ENCODE measurements at regions not wholly inside any gene's neighbourhood (a gene's known extent, or its start where the extent isn't known, plus 50 kb on each side); places are given as distances from the start of the nearest gene placed in this dataset.

DNA sequence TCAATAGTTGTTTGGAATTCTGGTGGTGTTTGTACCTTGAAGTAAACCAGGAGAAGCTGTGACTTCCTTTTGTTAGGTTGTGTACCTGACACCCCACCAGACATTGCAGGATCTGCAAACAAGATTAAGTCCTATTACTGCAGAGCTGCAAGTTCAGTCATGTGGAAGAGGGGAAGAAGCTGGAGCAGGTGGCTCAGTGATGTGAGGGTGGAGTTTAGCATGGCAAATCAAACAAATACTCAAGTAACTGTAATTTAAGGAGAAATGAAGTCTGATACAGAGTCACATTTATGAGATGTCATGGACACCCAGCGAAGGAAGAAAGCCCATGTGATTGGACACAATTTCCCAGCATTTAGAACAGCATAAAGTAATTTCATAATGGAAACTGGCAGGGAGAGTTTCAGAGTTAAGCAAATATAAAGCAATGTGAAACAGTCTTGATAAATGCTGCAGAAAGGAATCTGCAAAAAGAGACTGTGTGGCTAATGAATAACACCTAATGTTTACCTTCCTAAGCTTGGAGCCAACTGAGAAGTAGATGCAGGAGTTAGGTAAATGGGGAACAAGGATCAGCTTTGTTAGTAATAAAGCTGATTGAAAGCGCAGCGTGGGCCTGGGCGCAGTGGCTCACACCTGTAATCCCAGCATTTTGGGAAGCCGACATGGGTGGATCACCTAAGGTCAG is 249.1 kb downstream of the GBA3 start:
- no peak for DNase-seq

DNA sequence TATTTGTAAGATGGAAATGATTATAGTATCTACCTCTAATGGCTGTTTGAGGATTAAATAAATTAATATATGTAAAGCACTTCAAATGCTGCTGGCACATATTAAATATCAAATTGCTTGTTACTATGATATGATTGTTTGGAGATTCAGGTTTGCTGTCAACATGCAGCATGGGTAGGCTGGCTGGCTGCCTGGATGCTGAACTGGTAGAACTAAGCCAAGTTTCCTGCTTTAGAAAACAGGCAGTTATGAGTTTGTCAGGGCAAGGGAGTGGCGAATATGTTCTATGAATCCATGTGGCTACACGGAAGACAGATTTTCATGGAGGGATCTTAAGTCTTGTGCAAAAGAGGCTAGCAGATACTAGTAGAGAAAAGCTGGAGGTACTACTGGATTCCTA is 239.6 kb downstream of the GBA3 start:
- DNase-seq: no peak

- DNase-seq: no peak
These were observed 229.7 kb downstream of the GBA3 start for GRCh38 chr4:22922426-22922825.

- DNase-seq: no peak
These were observed 229.2 kb downstream of the GBA3 start for GRCh38 chr4:22921936-22922335.

DNA sequence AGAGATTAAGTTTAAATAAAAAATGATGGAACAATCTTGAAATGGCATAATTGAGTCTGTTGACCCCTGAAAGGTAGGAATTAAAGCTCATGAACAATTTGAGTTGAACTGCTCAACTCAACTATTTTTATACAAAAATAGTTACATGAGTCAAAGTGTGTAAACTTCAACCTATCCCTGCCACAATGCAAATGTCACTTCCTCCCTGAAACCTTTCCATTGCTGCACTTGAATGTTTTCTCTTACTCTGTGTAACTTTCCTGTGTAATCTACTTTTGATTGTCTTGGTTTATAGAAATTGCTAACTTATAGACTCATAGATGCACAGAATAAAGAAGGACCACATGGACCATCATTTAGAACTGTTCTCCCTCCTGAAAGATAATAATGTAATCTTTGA is 218.5 kb downstream of the GBA3 start:
- DNase-seq: no peak

DNA sequence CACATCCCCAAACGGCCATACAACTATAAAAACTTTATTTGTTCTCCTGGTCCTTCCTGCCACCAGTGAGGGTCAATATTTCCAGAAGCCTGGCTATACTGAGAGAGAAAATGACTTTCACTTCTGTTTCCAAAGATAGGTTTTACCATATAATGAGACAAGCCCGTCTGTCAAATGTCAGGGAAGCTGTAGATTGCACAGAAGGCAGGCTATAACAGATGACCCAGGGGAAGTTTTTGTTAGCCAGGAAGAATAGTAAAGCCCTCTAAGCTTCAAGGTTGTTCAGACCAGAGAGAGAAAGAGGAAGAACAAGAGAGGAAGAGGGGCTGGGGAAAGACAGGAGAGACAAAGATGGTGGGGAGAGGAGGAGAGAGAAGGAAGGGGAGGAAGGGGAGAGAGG is 217.5 kb downstream of the GBA3 start:
- DNase-seq: no peak

- DNase-seq: no peak
These were observed 213.3 kb downstream of the GBA3 start for GRCh38 chr4:22906045-22906444.

GRCh38 chr4:22903913-22904312 is 211.2 kb downstream of the GBA3 start:
- no peak for DNase-seq

DNA sequence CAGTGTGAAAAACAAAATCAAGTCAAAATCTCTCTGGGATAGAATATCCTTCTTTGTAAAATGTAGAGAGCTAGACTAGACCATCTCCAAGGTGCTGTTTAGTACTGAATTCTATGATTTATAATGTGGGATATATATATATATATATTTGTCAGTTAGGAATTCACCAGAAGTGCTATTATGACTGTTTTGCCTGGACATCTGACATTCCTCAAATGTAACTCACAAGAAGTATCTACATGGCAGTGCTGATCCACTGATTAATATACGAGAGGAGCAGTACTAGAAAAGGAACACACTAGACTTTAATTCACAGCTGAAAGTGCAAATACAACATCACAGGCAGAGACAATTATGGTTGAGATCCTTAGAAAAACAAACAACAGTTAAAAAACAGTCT is 208.9 kb downstream of the GBA3 start:
- DNase-seq: no peak

DNA sequence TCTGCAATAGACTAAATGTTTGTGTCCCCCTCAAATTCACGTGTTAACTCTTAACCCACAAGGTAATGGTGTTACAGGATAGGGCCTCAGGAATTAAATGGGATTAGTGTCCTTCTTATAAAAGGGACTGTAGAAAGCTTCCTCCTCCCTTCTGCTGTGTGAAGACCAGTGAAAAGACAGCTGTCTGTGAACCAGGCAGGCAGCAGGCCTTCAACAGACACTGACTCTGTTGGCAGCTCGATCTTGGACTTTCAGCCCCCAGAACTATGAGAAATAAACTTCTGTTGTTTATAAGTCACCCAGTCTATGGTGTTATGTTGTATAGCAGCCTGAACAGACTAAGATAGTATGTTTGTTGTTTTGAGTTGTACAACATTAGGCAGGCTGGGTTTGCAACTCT is 208.1 kb downstream of the GBA3 start:
- DNase-seq: no peak

- peak in 1 of 5 experiments; percentile 12 for DNase-seq
These were observed 204.9 kb downstream of the GBA3 start for GRCh38 chr4:22897520-22898108.

DNA sequence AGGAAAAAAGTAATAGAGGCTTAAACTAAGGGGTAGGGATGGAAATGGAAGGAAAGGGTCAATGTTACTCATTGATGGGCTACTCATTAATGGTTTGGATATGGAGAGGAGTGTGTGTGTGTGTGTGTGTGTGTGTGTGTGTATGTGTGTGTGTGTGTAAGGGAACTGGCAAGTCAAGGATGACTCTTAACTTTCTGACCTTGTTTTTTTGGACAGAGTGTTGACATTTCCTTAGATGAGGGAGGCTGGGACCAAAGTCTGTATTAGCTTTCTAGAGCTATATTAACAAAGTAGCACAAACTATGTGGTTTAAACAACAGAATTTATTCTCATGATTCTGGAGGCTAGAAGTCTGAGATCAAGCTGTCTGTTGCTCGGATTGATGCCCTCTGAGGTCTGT is 202.7 kb downstream of the GBA3 start:
- DNase-seq: no peak

- no peak for DNase-seq
These were observed 191.4 kb downstream of the GBA3 start for GRCh38 chr4:22884157-22884556.

DNA sequence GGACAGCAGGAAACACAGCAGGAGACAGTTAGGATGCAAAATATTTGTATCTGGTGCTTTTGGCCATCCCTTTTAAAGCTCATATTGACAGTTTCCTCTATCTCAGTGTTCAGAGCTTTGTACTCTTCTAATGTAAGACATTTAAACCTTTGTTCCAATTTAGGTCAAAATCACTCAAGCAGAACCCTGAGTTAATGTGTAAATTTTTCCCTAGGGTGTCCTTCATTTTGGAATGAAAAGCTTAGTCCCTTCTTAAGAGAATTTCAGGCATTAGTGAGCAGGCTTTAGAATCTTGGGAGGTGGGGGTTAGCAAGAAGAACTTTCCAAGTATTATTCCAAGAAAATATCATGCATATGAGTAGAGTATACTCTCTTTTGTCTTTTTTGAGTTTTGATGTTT is 188.7 kb downstream of the GBA3 start:
- no peak for DNase-seq

DNA sequence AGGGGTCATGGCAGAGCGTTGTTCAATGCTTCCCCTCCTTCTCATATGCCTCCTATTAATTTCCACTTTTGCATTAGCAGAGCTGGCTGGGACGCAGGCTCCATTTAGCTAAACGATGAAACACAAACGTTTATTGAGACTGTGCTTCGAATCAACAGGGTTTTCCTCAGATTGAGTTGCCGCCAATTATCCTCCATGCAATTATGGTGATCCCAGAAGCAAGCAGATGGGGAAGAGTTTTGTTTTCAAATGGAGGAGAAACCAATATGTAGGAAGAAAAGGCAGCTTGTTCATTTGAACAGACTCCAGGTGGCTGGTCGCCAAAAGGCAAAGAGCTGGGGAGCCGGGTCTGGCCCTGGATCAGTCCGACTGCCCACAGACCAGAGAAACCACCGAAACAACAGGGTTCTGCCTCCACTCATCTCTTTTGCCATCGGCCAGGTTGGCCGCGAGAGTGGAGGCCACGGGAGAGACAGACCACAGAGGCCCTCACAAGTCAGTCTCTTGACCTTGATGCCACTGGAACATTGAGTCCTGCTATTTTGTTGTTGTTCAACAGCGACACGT is 184.8 kb downstream of the GBA3 start:
- DNase-seq: no peak

DNA sequence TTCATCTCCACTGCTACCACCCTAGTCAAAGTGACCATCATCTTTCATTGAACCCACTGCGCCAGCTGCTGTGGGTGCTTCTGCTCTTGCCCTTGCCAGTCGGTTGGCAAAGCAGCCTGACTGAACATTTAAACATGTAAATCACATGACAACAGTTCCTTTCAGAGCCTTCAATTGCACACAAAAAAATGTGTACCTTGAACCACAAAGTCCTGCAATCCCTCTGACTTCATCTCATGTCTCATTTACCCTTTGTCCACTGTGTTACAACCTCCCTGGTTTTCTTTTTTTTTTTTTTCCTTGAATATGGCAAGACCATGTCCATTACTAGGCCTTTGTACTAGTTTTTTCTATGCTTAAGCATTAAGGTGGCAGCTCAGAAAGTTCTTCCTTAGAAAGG is 183.5 kb downstream of the GBA3 start:
- DNase-seq: no peak

DNA sequence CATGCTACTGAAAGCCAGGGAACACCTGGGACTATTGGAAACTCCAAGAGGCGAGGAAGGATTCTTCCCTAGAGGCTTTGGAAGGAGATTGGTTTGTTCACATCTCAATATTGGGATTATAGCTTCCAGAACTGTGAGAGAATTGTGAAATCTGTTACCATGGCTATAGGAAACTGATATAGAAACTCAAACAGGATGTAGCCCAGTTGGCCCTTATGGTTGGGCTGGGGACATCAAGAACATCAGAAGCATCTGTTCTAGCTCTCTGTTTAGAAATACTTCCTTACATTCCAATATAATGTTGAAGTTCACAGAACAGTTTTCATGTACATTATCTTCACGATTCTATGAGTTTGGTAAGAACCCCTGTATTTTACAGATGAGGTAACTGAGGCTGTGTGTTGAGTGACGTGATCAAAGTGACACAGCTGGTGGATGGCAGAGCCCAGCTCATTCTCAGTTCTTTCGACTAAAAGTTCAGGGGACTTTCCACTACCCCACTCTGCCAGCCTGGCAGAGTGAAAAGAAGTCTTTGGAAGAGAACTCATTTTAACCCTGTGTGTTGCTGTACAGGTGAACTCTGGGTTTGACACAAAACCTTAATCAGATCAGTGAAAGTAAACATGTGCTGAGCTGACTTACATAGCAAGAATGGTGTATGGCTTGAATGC is 183.0 kb downstream of the GBA3 start:
- DNase-seq: no peak

DNA sequence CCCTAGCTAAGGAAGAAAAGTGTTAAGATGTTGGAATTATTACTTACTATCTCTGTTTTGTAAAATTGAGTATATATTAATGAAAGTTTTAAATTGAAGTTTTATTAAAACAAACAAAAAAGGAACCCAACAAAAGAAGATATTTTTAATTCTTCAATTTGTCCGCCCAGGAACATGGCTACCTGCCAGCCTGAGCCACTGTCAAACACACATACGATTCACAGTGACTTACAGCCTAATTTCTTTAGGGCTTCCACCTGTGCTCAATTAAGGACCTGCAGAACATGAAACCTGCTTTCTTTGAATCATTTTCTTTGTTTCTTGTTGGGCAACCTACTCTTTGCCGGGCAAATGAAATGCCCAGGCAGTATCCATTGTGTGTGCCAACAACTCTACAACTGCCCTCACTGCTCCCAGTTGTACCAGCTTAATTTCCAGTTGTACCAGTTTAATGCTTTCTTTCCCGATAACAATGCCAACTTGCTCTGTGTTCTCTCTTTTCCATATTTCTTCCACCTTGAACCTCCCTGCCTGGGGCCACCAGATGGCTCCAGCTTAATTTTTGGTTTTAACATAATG is 181.7 kb downstream of the GBA3 start:
- DNase-seq: no peak

DNA sequence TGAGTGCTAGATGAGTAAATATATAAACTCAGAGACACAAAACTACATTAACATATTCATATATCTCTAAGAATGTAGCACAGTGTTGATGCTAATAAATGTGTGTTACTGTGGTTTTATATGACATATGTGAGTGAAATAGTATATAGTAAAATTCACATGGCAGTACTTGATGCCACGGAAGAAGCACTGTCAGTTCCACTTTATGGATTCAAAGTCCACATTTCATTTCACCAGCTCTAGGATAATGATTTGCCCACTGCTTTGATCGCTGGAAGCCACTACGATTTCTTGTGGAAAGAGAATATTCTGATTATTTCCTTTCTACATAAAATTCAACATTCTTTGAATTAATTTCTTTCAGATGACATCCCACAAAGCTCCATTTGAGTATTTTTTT is 181.2 kb downstream of the GBA3 start:
- no peak for DNase-seq

- no peak for DNase-seq
These were observed 178.2 kb downstream of the GBA3 start for GRCh38 chr4:22870847-22871449.

DNA sequence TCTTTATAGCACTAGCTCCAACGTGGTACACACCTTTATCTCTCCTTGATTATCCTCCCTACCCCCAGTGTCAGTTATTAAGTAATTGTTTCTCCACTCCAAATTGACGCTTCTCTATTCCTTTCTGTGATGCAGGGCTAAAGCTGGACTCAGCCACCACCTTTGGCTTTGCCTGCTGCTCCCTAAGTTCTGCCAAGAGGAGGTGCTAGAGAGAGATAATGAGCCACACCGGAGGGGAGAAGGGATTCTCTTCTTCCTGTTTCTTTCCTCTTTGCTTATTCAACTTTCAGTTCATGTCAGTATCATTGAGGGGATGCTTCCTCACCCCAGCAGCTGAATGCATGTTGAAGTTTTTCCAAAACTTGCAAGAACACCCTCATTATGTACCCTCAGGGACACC is 176.5 kb downstream of the GBA3 start:
- no peak for DNase-seq

Measured in T-helper 2 cell (primary cell).